Adrenal gland (tissue), 9 donors: ENCODE measurements at regions not wholly inside any gene's neighbourhood (a gene's known extent, or its start where the extent isn't known, plus 50 kb on each side); places are given as distances from the start of the nearest gene placed in this dataset.

Experiments used
- DNase-seq, 7 donors: peaks; one replicate each; pipeline ENCODE4 v3.0.0-alpha.2; 2019 to 2020
- H3K27ac ChIP-seq, 5 donors: fragments of 200-600 bp; sonication (generic) in 4 of 5; 1 replicate in 3 of 5; 2 replicates in 2 of 5; pipeline versions ENCODE4 v1.5.1 to v1.8.0; 2016 to 2020; ENCODE audit warnings: mild to moderate bottlenecking in 1 of 5
- H3K27me3 ChIP-seq: fragments of 200-600 bp; 2 replicates; pipeline ENCODE4 v1.8.0; 2021
- H3K36me3 ChIP-seq, 2 donors: fragments of 200-600 bp; replicated peaks in 1 of 2; 1 replicate in 1 of 2; 2 replicates in 1 of 2; pipeline versions ENCODE4 v1.5.1 to v1.8.0; 2018 to 2022
- H3K4me1 ChIP-seq, 2 donors: fragments of 200-600 bp; replicated peaks in 1 of 2; 1 replicate in 1 of 2; 2 replicates in 1 of 2; pipeline versions ENCODE4 v1.5.1 to v1.8.0; 2018 to 2021
- H3K4me3 ChIP-seq, 4 donors: fragments of 200-600 bp; sonication (generic) in 3 of 4; one replicate each; pipeline ENCODE4 v1.5.1; 2016 to 2018
- H3K9me3 ChIP-seq, 3 donors: fragments of 200-600 bp; sonication (generic) in 1 of 3; replicated peaks in 1 of 3; 1 replicate in 2 of 3; 2 replicates in 1 of 3; pipeline versions ENCODE4 v1.5.1 to v1.8.0; 2016 to 2021
- POLR2A ChIP-seq, 2 donors: fragments of 450-650 bp; IDR thresholded peaks; one replicate each; pipeline ENCODE4 v1.6.1; 2017; ENCODE audit warnings: antibody characterized with exemption in 2 of 2, mild to moderate bottlenecking in 2 of 2, moderate library complexity in 1 of 2
- WGBS, 4 donors: extraction: QIAGEN DNeasy Blood & Tissue Kit in 2 of 4; methylation state at CpG; one replicate each; pipeline versions ENCODE4 v1.1.5 to v1.1.7; 2013 to 2017; 5-methylcytosine and 5-hydroxymethylcytosine counted together
- intact Hi-C, 2 donors: fragments of 100-400 bp; cut with DNase I; formaldehyde crosslinking; loops; one replicate each; pipeline versions ENCODE4 v1.14.1 to v1.15.0; 2022 to 2023
- TF ChIP-seq, protein P1 (sequence below), 6 experiments: fragments of 450-650 bp in 4 of 6; fragments of 200-600 bp in 2 of 6; sonication (generic) in 1 of 6; IDR thresholded peaks; 1 replicate in 5 of 6; 2 replicates in 1 of 6; pipeline versions ENCODE4 v1.5.1 to v1.8.0; 2016 to 2021; ENCODE audit warnings: antibody characterized with exemption in 6 of 6, mild to moderate bottlenecking in 2 of 6, moderate library complexity in 1 of 6
- donor health status: healthy with polysubstance abuse.
- donor health status: Bipolar disorder and iron deficiency.
- donor health status: DM: yes; HTN: yes; CAD: no.
- donor health status: DM: no; HTN: no; CAD: no.
- donor health status: DM: no; HTN: no; CAD: no.

DNA sequence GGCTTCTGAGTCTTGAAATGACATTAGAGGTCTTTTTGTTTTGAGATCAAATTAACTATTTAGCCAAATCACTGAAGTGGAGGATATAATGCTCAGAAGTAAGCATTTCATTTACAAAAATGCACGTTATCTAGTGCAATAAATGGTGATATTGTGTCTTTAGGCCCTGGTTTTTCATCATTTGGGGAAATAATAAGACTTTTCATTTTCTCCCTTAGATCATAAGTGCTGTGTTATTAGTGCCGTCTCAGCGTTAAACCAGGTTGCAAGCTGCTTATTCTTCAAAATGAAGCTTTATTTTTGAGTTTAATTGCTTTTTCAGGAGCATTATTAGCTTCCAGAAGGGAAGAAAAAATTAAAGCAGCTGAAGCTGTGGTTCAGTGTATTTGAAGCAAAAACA, 1416.8 kb upstream of the GOT2 start:
- no peak overlapping the region for H3K4me3 ChIP-seq
- no peaks in the 10 kb centered on the region for H3K36me3 ChIP-seq
- no peak for DNase-seq
- no peak overlapping the region for H3K27ac ChIP-seq
- WGBS, 4 donors = 72 to 78% (median 77%) methylated on average over 3 of the region's 3 CpGs
- H3K4me1 ChIP-seq = no peaks in the 10 kb centered on the region
- intact Hi-C loops = no loop called here
- no peak for TF ChIP-seq POLR2A (IDR thresholded peaks at IDR 0.05)
- TF ChIP-seq, protein P1, sequence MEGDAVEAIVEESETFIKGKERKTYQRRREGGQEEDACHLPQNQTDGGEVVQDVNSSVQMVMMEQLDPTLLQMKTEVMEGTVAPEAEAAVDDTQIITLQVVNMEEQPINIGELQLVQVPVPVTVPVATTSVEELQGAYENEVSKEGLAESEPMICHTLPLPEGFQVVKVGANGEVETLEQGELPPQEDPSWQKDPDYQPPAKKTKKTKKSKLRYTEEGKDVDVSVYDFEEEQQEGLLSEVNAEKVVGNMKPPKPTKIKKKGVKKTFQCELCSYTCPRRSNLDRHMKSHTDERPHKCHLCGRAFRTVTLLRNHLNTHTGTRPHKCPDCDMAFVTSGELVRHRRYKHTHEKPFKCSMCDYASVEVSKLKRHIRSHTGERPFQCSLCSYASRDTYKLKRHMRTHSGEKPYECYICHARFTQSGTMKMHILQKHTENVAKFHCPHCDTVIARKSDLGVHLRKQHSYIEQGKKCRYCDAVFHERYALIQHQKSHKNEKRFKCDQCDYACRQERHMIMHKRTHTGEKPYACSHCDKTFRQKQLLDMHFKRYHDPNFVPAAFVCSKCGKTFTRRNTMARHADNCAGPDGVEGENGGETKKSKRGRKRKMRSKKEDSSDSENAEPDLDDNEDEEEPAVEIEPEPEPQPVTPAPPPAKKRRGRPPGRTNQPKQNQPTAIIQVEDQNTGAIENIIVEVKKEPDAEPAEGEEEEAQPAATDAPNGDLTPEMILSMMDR (IDR thresholded peaks at IDR 0.05) = no peak
- no peaks in the 10 kb centered on the region for H3K27me3 ChIP-seq
- no peaks in the 10 kb centered on the region for H3K9me3 ChIP-seq

DNA sequence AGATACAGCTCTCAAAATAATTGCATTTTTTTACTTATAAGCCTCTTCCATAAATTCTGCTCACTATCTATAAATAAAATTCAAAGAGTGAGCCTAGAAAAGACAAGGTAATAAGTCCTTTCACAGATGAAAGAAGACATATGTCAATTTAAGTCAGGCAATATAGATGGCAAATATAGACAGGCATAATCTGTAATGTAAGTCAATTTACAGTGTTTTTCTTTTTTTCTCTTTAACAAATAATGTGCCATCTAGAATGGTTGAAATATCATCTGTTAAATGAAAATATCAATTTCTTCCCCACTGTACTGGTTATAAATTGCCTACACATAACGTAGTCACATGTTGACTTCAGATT, 1409.2 kb upstream of the GOT2 start:
- no peak for DNase-seq
- TF ChIP-seq, protein P1 (IDR thresholded peaks at IDR 0.05) = no peak
- no peak for TF ChIP-seq POLR2A (IDR thresholded peaks at IDR 0.05)

DNA sequence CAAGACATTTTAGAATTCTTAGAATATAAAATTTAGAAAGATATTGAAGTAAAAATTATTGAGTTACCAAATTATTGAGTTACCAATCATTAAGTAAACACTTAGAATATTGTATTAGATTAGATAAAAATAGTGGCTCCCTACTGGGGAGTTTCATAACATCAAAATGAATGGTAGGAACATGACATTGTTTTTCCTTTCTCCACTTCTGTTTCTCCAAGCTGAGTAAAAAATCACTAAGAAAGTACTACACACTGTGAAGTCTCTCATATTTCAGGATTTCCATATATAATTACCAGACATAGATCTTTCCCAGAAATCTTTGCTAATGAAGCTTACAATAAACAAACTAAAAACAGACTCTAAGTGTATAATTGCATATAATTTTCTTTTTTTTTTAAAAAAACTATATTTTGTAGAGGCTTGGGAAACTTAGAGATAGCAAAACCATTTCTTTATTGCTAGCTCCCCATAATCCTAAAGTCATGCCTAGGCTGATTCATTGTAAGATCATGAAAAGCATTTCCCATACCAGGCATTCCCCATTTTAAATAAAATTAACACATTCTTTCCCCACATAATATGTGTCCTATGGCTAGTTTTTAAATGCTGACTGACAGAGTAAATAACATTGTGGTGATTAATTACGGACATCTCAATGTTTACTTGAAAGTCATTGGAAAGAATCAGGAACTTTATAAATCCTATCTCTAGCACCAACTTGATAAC, 1408.7 kb upstream of the GOT2 start:
- no peaks in the 10 kb centered on the region for H3K36me3 ChIP-seq
- TF ChIP-seq, protein P1 (IDR thresholded peaks at IDR 0.05) = no peak
- no peak for TF ChIP-seq POLR2A (IDR thresholded peaks at IDR 0.05)
- intact Hi-C loops = no loop called here
- no peaks in the 10 kb centered on the region for H3K4me1 ChIP-seq
- DNase-seq = no peak
- WGBS, 4 donors = 58 to 81% (median 62%) methylated on average over 1 of the region's 1 CpG
- no peak overlapping the region for H3K4me3 ChIP-seq
- H3K9me3 ChIP-seq = no peaks in the 10 kb centered on the region
- H3K27ac ChIP-seq = no peak overlapping the region
- H3K27me3 ChIP-seq = no peaks in the 10 kb centered on the region

More for the DNA sequence above, 1409.2 kb upstream of the GOT2 start:
- intact Hi-C loops = no loop called here
- H3K36me3 ChIP-seq = no peaks in the 10 kb centered on the region
- 70 to 86% (median 76%) methylated on average over 1 of the region's 1 CpG for WGBS, 4 donors
- H3K4me1 ChIP-seq = no peaks in the 10 kb centered on the region
- no peaks in the 10 kb centered on the region for H3K9me3 ChIP-seq
- no peak overlapping the region for H3K4me3 ChIP-seq
- H3K27me3 ChIP-seq = no peaks in the 10 kb centered on the region
- no peak overlapping the region for H3K27ac ChIP-seq

DNA sequence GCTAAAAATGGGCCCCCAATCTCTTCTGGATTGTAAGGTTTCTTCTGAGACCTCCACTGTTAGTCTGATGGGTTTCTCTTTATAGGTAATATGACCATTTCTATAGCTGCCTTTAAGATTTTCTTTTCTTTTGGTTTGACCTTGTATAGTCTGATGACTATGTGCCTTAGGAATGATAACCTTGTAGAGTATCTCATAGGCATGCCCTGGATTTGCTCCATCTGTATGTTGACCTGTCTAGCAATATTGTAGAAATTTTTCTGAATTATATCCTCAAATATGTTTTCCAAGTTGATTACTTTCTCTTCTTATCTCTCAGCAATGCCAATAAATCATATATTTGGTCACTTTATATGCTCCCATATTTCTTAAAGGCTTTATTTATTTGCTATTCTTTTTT, 1403.8 kb upstream of the GOT2 start:
- TF ChIP-seq POLR2A (IDR thresholded peaks at IDR 0.05) = no peak
- TF ChIP-seq, protein P1 (IDR thresholded peaks at IDR 0.05) = no peak
- no peaks in the 10 kb centered on the region for H3K36me3 ChIP-seq
- H3K27ac ChIP-seq = no peak overlapping the region
- H3K4me3 ChIP-seq = no peak overlapping the region
- DNase-seq = no peak
- intact Hi-C loops = no loop called here
- no peaks in the 10 kb centered on the region for H3K9me3 ChIP-seq
- H3K4me1 ChIP-seq = no peaks in the 10 kb centered on the region
- no peaks in the 10 kb centered on the region for H3K27me3 ChIP-seq
